ENCODE measurements at regions not wholly inside any gene's neighbourhood (a gene's known extent, or its start where the extent isn't known, plus 50 kb on each side); places are given as distances from the start of the nearest gene placed in this dataset.

- no peaks in the 10 kb centered on the region for H3K36me3 ChIP-seq
- no peak overlapping the region for H3K4me3 ChIP-seq
- no peaks in the 10 kb centered on the region for H3K4me1 ChIP-seq (ENCODE audit: control insufficient read depth in 1 of 2, low read depth in 2 of 2)
- H3K27ac ChIP-seq, result no peak overlapping the region
- H3K27me3 ChIP-seq (replicated peaks; ENCODE audit: insufficient read depth), result no peaks in the 10 kb centered on the region
- DNase-seq (ENCODE audit: low spot score), result no peak
- ATAC-seq (ENCODE audit: insufficient number of reproducible peaks, low FRiP score, low read depth), result no peak
- no peaks in the 10 kb centered on the region for H3K9me3 ChIP-seq
- TF ChIP-seq, protein P1, sequence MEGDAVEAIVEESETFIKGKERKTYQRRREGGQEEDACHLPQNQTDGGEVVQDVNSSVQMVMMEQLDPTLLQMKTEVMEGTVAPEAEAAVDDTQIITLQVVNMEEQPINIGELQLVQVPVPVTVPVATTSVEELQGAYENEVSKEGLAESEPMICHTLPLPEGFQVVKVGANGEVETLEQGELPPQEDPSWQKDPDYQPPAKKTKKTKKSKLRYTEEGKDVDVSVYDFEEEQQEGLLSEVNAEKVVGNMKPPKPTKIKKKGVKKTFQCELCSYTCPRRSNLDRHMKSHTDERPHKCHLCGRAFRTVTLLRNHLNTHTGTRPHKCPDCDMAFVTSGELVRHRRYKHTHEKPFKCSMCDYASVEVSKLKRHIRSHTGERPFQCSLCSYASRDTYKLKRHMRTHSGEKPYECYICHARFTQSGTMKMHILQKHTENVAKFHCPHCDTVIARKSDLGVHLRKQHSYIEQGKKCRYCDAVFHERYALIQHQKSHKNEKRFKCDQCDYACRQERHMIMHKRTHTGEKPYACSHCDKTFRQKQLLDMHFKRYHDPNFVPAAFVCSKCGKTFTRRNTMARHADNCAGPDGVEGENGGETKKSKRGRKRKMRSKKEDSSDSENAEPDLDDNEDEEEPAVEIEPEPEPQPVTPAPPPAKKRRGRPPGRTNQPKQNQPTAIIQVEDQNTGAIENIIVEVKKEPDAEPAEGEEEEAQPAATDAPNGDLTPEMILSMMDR (IDR thresholded peaks at IDR 0.05), result no peak
These were observed 467.9 kb downstream of the SOX2 start for GRCh38 chr3:182179631-182180030.

DNA sequence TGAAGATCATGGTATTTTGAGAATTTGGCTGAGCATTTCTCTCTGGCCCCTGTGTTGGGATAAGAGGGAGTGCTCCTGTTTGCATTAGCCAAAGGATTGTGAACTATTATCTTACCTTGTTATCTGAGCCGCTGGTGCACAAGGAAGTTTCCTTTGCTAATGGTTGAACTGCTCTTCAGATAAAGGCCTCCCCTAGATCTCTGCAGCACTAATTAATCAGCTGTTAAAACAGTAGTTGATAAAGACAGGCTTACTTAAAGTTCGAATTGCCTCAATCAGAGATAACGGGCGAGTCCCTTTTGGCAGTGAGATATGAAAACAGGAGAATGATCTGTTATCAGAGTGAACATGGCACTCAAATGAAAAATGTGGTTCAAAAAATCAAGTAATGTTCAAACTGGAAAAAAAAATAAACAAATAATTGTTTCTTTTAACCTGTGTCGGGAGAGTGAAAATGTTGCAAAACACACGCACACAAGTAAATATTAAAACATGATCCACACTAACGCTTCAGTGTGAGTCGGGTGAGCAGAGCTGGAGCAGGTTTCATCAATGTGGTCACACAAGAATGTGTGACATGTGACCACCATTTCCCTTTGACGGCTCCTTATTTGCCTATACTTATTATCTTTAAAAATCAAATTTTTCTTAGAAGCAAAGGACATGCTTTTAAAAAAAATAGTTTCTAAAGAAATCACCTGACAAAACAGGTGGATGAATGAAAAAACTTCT is 469.1 kb downstream of the SOX2 start:
- Histone ChIP-seq H3K27me3 (replicated peaks; ENCODE audit: insufficient read depth) (no peaks in the 10 kb centered on the region), H3K36me3 (no peaks in the 10 kb centered on the region), H3K27ac (no peak overlapping the region), H3K4me3 (no peak overlapping the region), H3K4me1 (ENCODE audit: control insufficient read depth in 1 of 2, low read depth in 2 of 2) (no peaks in the 10 kb centered on the region), H3K9me3 (no peaks in the 10 kb centered on the region)
- TF ChIP-seq, protein P1 (IDR thresholded peaks at IDR 0.05), result no peak
- ATAC-seq (ENCODE audit: insufficient number of reproducible peaks, low FRiP score, low read depth), result no peak
- DNase-seq (ENCODE audit: low spot score), result no peak

DNA sequence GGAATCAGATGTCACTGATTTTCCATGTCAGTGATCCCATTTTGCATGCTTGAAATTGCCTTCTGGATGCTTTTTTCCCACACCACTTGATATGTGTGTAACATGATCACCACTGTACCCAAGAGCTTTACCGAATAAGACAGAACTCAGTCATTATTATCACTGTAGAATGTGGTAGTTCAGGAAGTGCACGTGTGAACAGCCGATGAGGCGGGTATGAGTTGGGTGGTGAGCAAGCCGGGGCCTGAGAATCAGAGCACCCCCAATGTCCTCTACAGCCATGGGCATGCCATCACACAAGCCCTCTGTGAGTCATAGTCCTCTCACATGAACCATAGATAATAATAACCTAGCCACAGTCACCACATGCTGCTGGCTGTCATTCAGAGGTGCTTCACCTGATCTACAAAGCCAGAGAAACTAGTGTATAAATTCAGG is 470.8 kb downstream of the SOX2 start:
- H3K4me1 ChIP-seq (ENCODE audit: control insufficient read depth in 1 of 2, low read depth in 2 of 2), result no peaks in the 10 kb centered on the region
- no peaks in the 10 kb centered on the region for H3K9me3 ChIP-seq
- no peak overlapping the region for H3K27ac ChIP-seq
- no peak overlapping the region for H3K4me3 ChIP-seq
- no peaks in the 10 kb centered on the region for H3K27me3 ChIP-seq (replicated peaks; ENCODE audit: insufficient read depth)
- TF ChIP-seq, protein P1 (IDR thresholded peaks at IDR 0.05), result no peak
- DNase-seq (ENCODE audit: low spot score) (no peak), ATAC-seq (ENCODE audit: insufficient number of reproducible peaks, low FRiP score, low read depth) (no peak)
- H3K36me3 ChIP-seq, result no peaks in the 10 kb centered on the region

DNA sequence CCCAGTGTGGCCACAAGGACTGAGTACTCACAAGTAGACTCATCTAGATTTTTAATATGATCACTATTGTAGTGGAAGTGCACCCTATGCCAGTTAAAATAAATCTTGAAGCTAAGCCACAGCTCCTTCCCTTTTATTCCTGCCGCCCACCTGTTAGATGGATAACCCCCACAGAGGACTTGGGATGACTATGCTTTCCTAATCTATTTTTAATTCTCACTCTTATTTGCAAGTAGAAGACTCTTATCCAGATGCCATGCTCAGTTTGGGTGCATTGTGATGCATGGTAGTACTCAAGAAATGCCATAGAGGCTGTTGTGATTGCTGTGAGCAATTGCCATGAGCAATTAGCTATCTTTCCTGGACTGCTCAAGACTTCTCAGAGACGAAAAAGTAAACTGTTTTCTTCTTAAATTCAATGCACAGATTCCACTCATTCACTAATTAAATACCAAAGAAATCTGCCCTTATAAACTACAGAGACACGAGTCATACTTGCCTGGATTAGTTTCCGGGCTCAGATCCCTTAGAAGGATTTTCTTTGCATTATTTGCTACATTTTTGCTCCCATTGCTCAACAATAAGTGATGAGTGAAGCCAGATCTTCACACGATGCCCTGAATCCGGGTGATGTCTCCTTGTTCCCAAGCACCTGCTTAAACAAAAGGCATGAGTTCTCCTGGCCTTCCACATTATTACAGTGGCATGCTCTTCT is 472.1 kb downstream of the SOX2 start:
- no peaks in the 10 kb centered on the region for H3K36me3 ChIP-seq
- ATAC-seq (ENCODE audit: insufficient number of reproducible peaks, low FRiP score, low read depth), result no peak

DNA sequence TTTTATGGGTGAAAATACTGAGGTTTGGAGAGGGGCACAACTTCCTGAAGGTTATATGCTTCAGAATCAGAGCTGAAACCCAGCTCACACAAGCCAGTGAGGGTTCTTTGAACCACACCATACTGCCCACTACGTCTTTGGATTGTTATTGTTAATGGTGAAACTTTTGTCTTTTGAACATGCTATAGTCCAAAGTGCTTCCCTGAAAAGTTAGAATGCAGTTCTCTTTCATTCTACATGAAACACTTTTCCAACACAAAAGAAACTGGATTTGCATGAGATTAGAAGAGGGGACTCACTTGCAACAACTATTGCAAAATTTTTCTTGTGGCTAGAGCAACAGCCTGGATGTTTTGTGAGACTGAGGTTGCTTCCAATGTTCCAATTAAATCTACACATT is 473.6 kb downstream of the SOX2 start:
- Histone ChIP-seq H3K4me3 (no peak overlapping the region), H3K27ac (no peak overlapping the region), H3K36me3 (no peaks in the 10 kb centered on the region), H3K4me1 (ENCODE audit: control insufficient read depth in 1 of 2, low read depth in 2 of 2) (no peaks in the 10 kb centered on the region), H3K27me3 (replicated peaks; ENCODE audit: insufficient read depth) (no peaks in the 10 kb centered on the region), H3K9me3 (no peaks in the 10 kb centered on the region)
- no peak for DNase-seq (ENCODE audit: low spot score)
- ATAC-seq (ENCODE audit: insufficient number of reproducible peaks, low FRiP score, low read depth), result no peak
- TF ChIP-seq, protein P1 (IDR thresholded peaks at IDR 0.05), result no peak

More for the DNA sequence above, 472.1 kb downstream of the SOX2 start:
- no peaks in the 10 kb centered on the region for H3K27me3 ChIP-seq (replicated peaks; ENCODE audit: insufficient read depth)
- no peaks in the 10 kb centered on the region for H3K9me3 ChIP-seq
- no peak overlapping the region for H3K27ac ChIP-seq
- no peaks in the 10 kb centered on the region for H3K4me1 ChIP-seq (ENCODE audit: control insufficient read depth in 1 of 2, low read depth in 2 of 2)
- TF ChIP-seq, protein P1 (IDR thresholded peaks at IDR 0.05), result no peak
- no peak overlapping the region for H3K4me3 ChIP-seq
- no peak for DNase-seq (ENCODE audit: low spot score)
